Gastrocnemius medialis (tissue), 4 donors: ENCODE measurements at regions not wholly inside any gene's neighbourhood (a gene's known extent, or its start where the extent isn't known, plus 50 kb on each side); places are given as distances from the start of the nearest gene placed in this dataset.

Source experiments
- ATAC-seq, 2 donors: fragments of 150-250 bp; one replicate each; pipeline ENCODE4 v1.9.1; 2016
- DNase-seq, 2 donors: peaks; one replicate each; pipeline ENCODE4 v3.0.0-alpha.2; 2019
- H3K27ac ChIP-seq, 4 donors: fragments of 200-600 bp; sonication (generic); 1 replicate in 1 of 4; 2 replicates in 3 of 4; pipeline ENCODE4 v1.5.1; 2016 to 2018; ENCODE audit warnings: mild to moderate bottlenecking in 2 of 4, moderate library complexity in 1 of 4
- H3K27me3 ChIP-seq, 3 donors: fragments of 200-600 bp; sonication (generic) in 2 of 3; 1 replicate in 1 of 3; 2 replicates in 2 of 3; pipeline versions ENCODE4 v1.5.1 to v1.6.0; 2016 to 2019; ENCODE audit warnings: mild to moderate bottlenecking in 1 of 3, moderate library complexity in 1 of 3
- H3K36me3 ChIP-seq, 2 donors: fragments of 200-600 bp; sonication (generic) in 1 of 2; one replicate each; pipeline ENCODE4 v1.5.1; 2017 to 2018
- H3K4me1 ChIP-seq, 2 donors: fragments of 200-600 bp; sonication (generic) in 1 of 2; one replicate each; pipeline ENCODE4 v1.5.1; 2016 to 2017; ENCODE audit warnings: mild to moderate bottlenecking in 2 of 2
- H3K4me3 ChIP-seq, 4 donors: fragments of 200-600 bp; sonication (generic) in 3 of 4; 1 replicate in 1 of 4; 2 replicates in 3 of 4; pipeline ENCODE4 v1.5.1; 2016 to 2019; ENCODE audit warnings: mild to moderate bottlenecking in 2 of 4
- H3K9me3 ChIP-seq, 3 donors: fragments of 200-600 bp; sonication (generic) in 2 of 3; 1 replicate in 1 of 3; 2 replicates in 2 of 3; pipeline ENCODE4 v1.5.1; 2016 to 2019
- CTCF ChIP-seq, 5 experiments: fragments of 450-650 bp in 3 of 5; fragments of 200-600 bp in 2 of 5; sonication (generic) in 2 of 5; IDR thresholded peaks in 4 of 5; conservative IDR thresholded peaks in 1 of 5; 1 replicate in 4 of 5; 2 replicates in 1 of 5; pipeline ENCODE4 v1.5.1; 2016 to 2019; ENCODE audit warnings: antibody characterized with exemption in 5 of 5, mild to moderate bottlenecking in 3 of 5, moderate library complexity in 3 of 5
- POLR2A ChIP-seq, 2 donors: fragments of 450-650 bp; IDR thresholded peaks; one replicate each; pipeline ENCODE4 v1.6.1; 2017; ENCODE audit warnings: antibody characterized with exemption in 2 of 2, mild to moderate bottlenecking in 2 of 2, moderate library complexity in 2 of 2
- in situ Hi-C, 4 donors: fragments of 200-750 bp; cut with MboI; loops; one replicate each; pipeline versions ENCODE4 v1.15.0 to v1.8.0; 2017; ENCODE audit warnings: low sequenced_read_pairs in 4 of 4
- intact Hi-C: fragments of 100-400 bp; cut with DNase I; formaldehyde crosslinking; loops from one replicate; pipeline ENCODE4 v1.15.1; 2023; ENCODE audit warnings: low total_unique reads

GRCh38 chr9:29822458-29822857, 2249.2 kb upstream of the C9orf72 start:
- ATAC-seq (no peak), DNase-seq (no peak)
- Histone ChIP-seq H3K27ac (no peak overlapping the region), H3K4me3 (no peak overlapping the region), H3K9me3 (no peaks in the 10 kb centered on the region), H3K27me3 (no peaks in the 10 kb centered on the region), H3K4me1 (no peaks in the 10 kb centered on the region), H3K36me3 (no peaks in the 10 kb centered on the region)
- intact Hi-C loops, result no loop called here
- in situ Hi-C loops, result no loop called here
- TF ChIP-seq POLR2A (IDR thresholded peaks at IDR 0.05) (no peak), CTCF (IDR thresholded peaks at IDR 0.05 in 4 of 5, conservative IDR thresholded peaks at IDR 0.05 in 1 of 5) (no peak)

GRCh38 chr9:29826421-29826820, 2253.1 kb upstream of the C9orf72 start:
- TF ChIP-seq CTCF (IDR thresholded peaks at IDR 0.05 in 4 of 5, conservative IDR thresholded peaks at IDR 0.05 in 1 of 5) (no peak), POLR2A (IDR thresholded peaks at IDR 0.05) (no peak)
- no peaks in the 10 kb centered on the region for H3K36me3 ChIP-seq
- ATAC-seq (no peak), DNase-seq (no peak)
- H3K27me3 ChIP-seq, result no peaks in the 10 kb centered on the region
- H3K27ac ChIP-seq, result no peak overlapping the region
- H3K4me3 ChIP-seq, result no peak overlapping the region
- in situ Hi-C loops, result no loop called here
- H3K4me1 ChIP-seq, result no peaks in the 10 kb centered on the region
- no peaks in the 10 kb centered on the region for H3K9me3 ChIP-seq
- intact Hi-C loops, result no loop called here

GRCh38 chr9:29830821-29831220, 2257.5 kb upstream of the C9orf72 start:
- no peaks in the 10 kb centered on the region for H3K9me3 ChIP-seq
- H3K27me3 ChIP-seq, result no peaks in the 10 kb centered on the region
- DNase-seq (no peak), ATAC-seq (no peak)
- intact Hi-C loops (no loop called here), in situ Hi-C loops (no loop called here)
- no peak overlapping the region for H3K4me3 ChIP-seq
- TF ChIP-seq POLR2A (IDR thresholded peaks at IDR 0.05), result no peak
- TF ChIP-seq CTCF (IDR thresholded peaks at IDR 0.05 in 4 of 5, conservative IDR thresholded peaks at IDR 0.05 in 1 of 5), result no peak
- H3K4me1 ChIP-seq, result no peaks in the 10 kb centered on the region
- H3K27ac ChIP-seq, result no peak overlapping the region
- H3K36me3 ChIP-seq, result no peaks in the 10 kb centered on the region

- DNase-seq (no peak), ATAC-seq (no peak)
- TF ChIP-seq CTCF (IDR thresholded peaks at IDR 0.05 in 4 of 5, conservative IDR thresholded peaks at IDR 0.05 in 1 of 5), result no peak
- no peak for TF ChIP-seq POLR2A (IDR thresholded peaks at IDR 0.05)
- Histone ChIP-seq H3K27ac (no peak overlapping the region), H3K4me1 (no peaks in the 10 kb centered on the region), H3K9me3 (no peaks in the 10 kb centered on the region), H3K27me3 (no peaks in the 10 kb centered on the region), H3K4me3 (no peak overlapping the region), H3K36me3 (no peaks in the 10 kb centered on the region)
- intact Hi-C loops, result no loop called here
- in situ Hi-C loops, result no loop called here
These were observed 2265.3 kb upstream of the C9orf72 start for GRCh38 chr9:29838491-29839020.

- no peaks in the 10 kb centered on the region for H3K36me3 ChIP-seq
- TF ChIP-seq POLR2A (IDR thresholded peaks at IDR 0.05) (no peak), CTCF (IDR thresholded peaks at IDR 0.05 in 4 of 5, conservative IDR thresholded peaks at IDR 0.05 in 1 of 5) (no peak)
- DNase-seq (no peak), ATAC-seq (no peak)
- H3K4me3 ChIP-seq, result no peak overlapping the region
- H3K4me1 ChIP-seq, result no peaks in the 10 kb centered on the region
- no peaks in the 10 kb centered on the region for H3K27me3 ChIP-seq
- intact Hi-C loops (no loop called here), in situ Hi-C loops (no loop called here)
- H3K27ac ChIP-seq, result no peak overlapping the region
- no peaks in the 10 kb centered on the region for H3K9me3 ChIP-seq
These were observed 2271.0 kb upstream of the C9orf72 start for GRCh38 chr9:29844251-29844650.
